SW 1271 (cell line): ENCODE measurements at regions not wholly inside any gene's neighbourhood (a gene's known extent, or its start where the extent isn't known, plus 50 kb on each side); places are given as distances from the start of the nearest gene placed in this dataset.

Source experiments
- DNase-seq, 2 experiments: peaks; one replicate each; lab custom pipeline; 2025; lab: John Stamatoyannopoulos, UW

- no peak for DNase-seq
Measured at GRCh38 chr2:111710613-111711012, 173.4 kb downstream of the ANAPC1 start.

GRCh38 chr2:111711270-111711669 lies 172.7 kb downstream of the ANAPC1 start:
- no peak for DNase-seq

- DNase-seq = no peak
Measured at GRCh38 chr2:111712361-111712760, 171.6 kb downstream of the ANAPC1 start.

- DNase-seq = no peak
Measured at GRCh38 chr2:111712940-111713515, 171.0 kb downstream of the ANAPC1 start.

GRCh38 chr2:111715987-111716904 lies 167.7 kb downstream of the ANAPC1 start:
- DNase-seq = no peak

GRCh38 chr2:111716905-111717775 lies 166.9 kb downstream of the ANAPC1 start:
- DNase-seq = no peak
